NT2/D1 (cell line): ENCODE measurements at regions not wholly inside any gene's neighbourhood (a gene's known extent, or its start where the extent isn't known, plus 50 kb on each side); places are given as distances from the start of the nearest gene placed in this dataset.

Source experiments
- YY1 ChIP-seq: IDR thresholded peaks from 2 replicates; pipeline ENCODE4 v1.6.1; 2011; ENCODE audit not compliant: insufficient read length, insufficient read depth
- ZNF274 ChIP-seq: IDR thresholded peaks from 2 replicates; pipeline ENCODE4 v1.6.1; 2011; ENCODE audit warnings: mild to moderate bottlenecking, low read depth, low read length

- TF ChIP-seq ZNF274 (no peak), YY1 (no peak)
These were observed 461.2 kb downstream of the INHBA start for GRCh38 chr7:41241641-41242040.
